HG03025 (cell line): ENCODE measurements at regions not wholly inside any gene's neighbourhood (a gene's known extent, or its start where the extent isn't known, plus 50 kb on each side); places are given as distances from the start of the nearest gene placed in this dataset.

Experiments
- ATAC-seq: cut with Tn5 transposase; IDR thresholded peaks from one replicate; pipeline ENCODE4 v1.9.1; 2021; ENCODE audit warnings: mild to moderate bottlenecking, moderate library complexity; ENCODE audit not compliant: unreplicated experiment, low FRiP score

GRCh38 chr5:3654515-3654914, 58.9 kb downstream of the IRX1 start:
- no peak for ATAC-seq

DNA sequence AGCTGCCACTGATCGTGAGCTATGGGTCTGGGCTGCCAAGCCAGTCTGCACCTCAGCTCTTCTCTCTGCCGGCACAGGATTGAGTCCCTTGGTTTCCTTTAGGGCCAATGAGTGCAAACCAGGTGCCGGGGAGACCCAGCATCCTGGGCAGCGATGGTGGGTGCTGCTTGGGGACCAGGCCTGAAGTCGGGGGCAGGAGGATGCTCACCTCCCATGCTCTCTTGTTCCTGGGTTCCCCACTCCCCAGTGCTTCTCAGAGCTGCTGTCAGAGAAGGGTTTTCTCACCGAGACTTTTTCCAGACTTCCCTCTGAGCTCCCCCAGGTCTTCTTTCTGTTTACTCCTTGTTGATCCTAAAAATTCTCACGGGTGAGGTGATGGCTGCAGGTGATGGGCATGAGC, 61.2 kb downstream of the IRX1 start:
- no peak for ATAC-seq

DNA sequence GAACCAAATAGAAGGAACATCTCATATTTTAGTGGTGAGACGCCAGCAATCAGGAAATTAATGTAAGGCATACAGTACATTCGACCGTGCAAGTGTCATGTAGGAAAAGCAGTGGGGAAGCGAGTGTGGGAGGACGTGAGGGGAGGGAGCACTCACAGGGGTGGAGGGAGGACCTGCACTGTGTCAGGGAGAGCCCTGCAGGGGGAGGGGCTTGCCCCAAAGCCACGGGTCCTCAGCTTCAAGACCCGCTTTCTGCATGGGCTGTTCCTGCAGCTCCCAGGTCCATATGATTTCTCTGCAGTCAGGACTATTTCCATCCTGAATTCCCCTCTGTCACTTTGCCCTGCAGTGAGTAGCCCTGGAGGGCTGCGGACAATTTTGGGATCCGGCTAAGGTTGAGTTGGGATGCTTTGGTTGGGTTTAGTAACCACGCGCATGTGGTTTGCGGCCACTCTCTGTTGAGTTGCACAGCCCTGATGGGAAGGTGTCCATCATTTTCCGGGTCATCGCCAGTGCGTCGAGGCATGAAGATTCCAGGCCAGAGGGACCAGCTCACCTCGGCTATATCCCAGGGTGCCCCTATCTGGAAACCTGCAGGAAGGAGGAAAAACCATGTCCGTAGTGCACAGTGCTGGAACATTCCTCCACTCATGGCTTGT, 61.9 kb downstream of the IRX1 start:
- ATAC-seq, result no peak

GRCh38 chr5:3658929-3659328, 63.3 kb downstream of the IRX1 start:
- ATAC-seq, result no peak

- ATAC-seq, result no peak
These were observed 64.3 kb downstream of the IRX1 start for GRCh38 chr5:3659907-3660306.

DNA sequence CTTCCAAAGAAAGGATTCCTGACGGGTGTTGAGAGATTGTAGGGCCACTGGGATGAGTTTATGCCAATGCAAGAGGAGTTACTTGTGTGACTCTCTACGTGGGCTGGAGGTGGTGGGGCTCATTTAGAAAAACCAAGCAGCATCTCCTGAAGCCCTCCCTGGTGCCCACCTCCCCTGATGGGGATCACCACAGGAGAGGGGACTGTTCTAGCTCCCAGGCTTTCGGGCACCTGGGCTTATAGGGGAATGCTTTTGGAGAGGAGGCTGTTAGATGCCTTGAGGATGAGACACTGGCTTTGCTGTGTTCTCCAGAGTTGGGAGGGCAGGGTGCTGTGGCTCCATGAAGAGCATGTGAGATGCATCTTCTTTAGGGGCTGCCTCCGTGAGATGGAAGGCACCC, 65.0 kb downstream of the IRX1 start:
- ATAC-seq, result no peak

DNA sequence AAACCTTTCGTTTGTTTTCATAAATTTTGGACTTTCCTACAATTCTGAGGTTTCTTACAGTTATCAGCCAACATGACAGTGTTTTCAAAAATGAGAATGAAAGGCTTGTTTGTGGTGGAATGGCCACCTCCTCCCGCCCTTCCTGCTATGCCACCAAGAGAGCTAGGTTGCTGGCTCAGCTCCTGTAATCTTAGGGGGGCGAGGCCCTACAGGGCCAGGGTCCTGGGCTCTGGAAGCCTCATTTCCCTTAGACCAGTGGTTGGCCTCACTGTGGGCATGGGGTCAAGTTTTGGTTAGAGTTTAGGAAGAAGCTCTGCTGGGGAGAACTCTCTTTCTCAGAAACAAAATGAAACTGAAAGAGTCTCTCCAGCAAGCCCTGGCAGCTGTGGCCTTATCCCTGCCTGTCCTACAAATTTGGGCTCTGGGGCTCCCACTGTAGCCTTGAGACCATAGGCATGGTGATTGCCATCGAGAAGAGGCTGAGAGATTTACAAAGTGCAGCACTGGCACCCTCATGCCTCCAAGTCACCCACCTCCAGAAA, 66.2 kb downstream of the IRX1 start:
- ATAC-seq, result no peak

- ATAC-seq, result no peak
These were observed 66.7 kb downstream of the IRX1 start for GRCh38 chr5:3662344-3662743.

DNA sequence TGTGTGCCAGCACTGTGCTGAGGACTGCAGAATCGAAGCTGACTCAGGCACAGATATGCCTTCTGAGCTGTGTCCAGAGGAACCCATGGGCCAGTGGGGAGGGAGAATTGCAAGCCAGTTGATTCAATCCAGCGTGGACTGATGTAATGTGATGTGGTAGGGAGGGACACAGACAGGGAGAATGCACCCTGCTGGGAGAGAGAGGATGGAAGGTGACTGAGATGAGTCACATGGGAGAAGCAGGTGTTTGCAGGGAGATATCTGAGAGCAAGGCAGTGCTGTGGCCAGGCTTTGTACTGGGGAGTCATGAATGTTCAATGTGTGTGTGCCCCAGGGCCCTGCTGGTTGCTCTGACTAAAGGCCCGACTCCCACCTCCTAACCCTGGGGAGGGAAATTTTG, 75.7 kb downstream of the IRX1 start:
- ATAC-seq, result no peak

- no peak for ATAC-seq
These were observed 83.2 kb downstream of the IRX1 start for GRCh38 chr5:3678801-3679200.

DNA sequence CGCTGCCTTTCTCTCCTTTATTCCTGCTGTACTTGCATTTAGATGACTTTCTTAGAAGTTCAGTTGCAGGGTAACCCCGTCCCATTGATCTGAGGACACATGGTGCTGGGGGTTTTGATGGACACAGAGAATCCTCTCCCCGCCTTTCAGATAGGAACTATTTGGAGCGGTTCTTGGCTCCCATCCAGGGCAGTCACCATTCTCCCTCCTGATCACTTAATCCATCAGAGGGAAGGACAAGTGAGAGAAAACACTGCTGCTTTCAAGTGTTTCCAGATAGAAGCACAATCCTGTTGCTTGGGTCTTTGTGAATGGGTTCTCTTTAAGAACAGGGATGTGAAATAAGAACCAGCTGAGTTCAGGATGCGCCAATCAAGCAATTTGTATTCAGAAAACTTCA, 85.2 kb downstream of the IRX1 start:
- no peak for ATAC-seq

GRCh38 chr5:3684118-3684517, 88.5 kb downstream of the IRX1 start:
- no peak for ATAC-seq

DNA sequence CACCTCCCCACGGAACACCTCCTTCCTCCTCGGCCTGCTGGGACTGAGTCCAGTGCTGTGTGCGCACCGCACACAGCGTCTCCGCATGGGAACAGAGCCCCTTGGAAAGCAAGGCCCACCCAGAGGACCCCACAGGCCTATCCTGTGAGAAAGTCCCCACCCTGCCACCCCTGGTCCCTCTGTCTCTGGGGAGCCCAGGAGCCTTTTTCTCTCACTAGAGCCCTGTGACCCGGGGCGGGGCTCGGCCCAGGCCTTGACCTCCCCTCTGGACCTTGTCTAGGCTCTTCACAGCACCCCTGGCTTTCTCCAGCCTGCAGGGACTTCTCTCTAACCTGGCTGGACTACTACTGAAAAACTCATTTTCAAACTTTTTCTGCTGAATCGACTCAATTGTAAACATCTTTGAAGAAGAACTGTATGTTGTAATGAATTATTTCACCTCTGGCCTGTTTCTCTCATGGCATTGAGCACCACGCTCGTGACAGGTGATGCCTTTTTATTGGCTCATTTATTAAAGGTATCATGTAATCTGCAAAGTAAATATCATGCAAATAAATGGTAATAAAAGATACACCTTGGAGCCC, 89.2 kb downstream of the IRX1 start:
- no peak for ATAC-seq

DNA sequence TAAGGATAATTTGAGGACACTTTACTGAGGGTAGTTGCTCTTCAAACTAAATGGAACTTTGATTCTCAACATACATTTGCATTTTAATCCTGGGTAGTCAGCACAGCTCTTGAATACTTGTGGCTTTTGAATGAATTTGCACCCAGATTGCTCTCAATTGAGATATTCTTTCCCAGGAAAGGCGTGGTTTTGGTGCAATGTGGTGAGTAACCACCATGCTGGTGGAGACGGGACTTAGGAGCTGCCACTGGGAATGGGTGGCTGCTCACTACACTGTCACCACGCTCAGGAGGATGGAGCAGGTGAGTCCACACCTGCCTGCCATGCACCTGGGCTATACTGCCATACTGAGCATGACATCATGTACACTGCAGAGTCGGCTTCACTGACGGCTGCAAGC, 99.2 kb downstream of the IRX1 start:
- ATAC-seq, result no peak

DNA sequence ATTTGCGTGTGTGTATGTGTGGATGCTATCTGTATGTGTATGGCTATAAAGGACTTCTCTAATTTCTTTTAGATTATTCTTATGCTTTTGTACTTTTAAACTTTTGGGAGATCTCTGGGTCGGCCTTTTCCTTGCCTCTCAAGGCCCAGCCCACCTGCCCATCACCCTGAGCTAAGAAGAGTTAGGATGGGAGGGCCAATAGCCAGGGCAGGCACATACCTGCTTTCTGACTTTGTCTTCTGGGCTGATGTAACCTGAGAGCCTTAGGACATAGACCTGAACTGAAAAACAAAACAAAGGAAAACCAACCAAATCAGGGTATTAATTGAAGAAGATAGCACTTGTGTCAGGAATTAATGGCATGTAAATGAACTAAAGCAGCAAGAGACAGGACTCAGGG, 100.2 kb downstream of the IRX1 start:
- no peak for ATAC-seq

- no peak for ATAC-seq
These were observed 102.8 kb downstream of the IRX1 start for GRCh38 chr5:3698412-3698811.

- ATAC-seq, result no peak
These were observed 106.1 kb downstream of the IRX1 start for GRCh38 chr5:3701694-3702093.

- ATAC-seq, result no peak
These were observed 109.0 kb downstream of the IRX1 start for GRCh38 chr5:3704661-3705060.

GRCh38 chr5:3709068-3709716, 113.6 kb downstream of the IRX1 start:
- ATAC-seq, result no peak

DNA sequence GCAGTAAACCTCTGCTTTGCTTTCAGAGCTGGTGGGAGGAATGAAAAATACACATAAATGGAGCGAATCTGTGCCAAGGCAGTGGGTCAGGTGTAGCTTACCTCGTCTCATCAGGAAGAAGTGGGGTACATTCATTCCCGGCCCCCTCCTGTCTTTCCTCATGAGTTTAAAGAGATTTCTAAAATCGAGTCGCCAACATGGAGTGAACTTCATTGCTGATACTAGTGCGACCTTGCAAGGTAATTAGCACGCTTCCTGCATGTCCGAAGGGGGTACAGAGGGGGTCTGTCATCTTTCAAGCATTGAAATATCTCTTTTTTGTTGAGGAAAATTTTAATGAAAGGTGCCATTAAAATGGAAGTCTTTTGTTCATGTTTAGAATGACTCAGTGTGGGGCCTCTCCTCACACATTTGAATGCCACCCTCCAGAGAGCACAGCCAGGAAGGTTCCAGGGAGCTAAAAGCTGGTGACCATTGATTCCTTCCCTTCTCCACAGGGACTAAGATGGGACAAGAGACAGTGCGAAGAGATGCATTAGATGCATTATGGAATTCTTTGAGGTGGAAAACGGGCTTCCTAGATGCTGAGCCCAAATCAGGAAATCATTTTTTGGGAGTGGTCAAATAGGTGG, 114.2 kb downstream of the IRX1 start:
- no peak for ATAC-seq

DNA sequence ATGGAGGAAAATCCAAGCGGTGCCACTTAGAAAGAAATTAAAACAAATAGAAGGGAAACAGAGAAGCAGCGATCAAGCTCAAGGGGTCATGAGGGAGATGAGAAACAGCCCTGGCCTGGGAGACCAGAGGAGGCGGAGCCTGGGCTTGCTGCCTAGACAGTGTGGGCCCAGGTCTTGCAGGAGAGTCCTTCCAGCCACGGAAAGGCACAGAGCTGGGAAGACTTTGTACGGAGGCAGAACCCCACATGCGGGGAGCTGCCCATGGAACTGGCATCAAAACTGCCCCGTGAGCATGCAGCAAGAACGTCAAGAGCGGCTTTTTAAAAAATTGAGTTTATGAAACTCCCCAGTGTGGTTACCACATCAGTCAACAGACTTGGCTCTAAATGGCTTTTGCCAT, 119.4 kb downstream of the IRX1 start:
- ATAC-seq, result no peak
